ENCODE measurements at regions not wholly inside any gene's neighbourhood (a gene's known extent, or its start where the extent isn't known, plus 50 kb on each side); places are given as distances from the start of the nearest gene placed in this dataset.

- H3K4me1 ChIP-seq (ENCODE audit: insufficient read depth, low read length): no peaks in the 10 kb centered on the region
- no peak overlapping the region for H3K4me3 ChIP-seq (ENCODE audit: low read depth in 1 of 2, low read length in 2 of 2)
- H3K27ac ChIP-seq (ENCODE audit: low read depth, low read length): no peak overlapping the region
- H3K9ac ChIP-seq (ENCODE audit: low read length): no peak overlapping the region
- H3K36me3 ChIP-seq (ENCODE audit: insufficient read depth, low read length): no peaks in the 10 kb centered on the region
- no peaks in the 10 kb centered on the region for H3K27me3 ChIP-seq (ENCODE audit: control insufficient read depth in 1 of 2, insufficient read depth in 2 of 2, low read length in 2 of 2)
- H3K9me3 ChIP-seq (ENCODE audit: low read length): no peaks in the 10 kb centered on the region
Measured at GRCh38 chr11:81870815-81871214, 862.8 kb downstream of the FAM181B start.

GRCh38 chr11:81870066-81870412 is 863.6 kb downstream of the FAM181B start:
- no peak overlapping the region for H3K4me3 ChIP-seq (ENCODE audit: low read depth in 1 of 2, low read length in 2 of 2)
- H3K4me1 ChIP-seq (ENCODE audit: insufficient read depth, low read length): no peaks in the 10 kb centered on the region
- no peaks in the 10 kb centered on the region for H3K9me3 ChIP-seq (ENCODE audit: low read length)
- H3K27me3 ChIP-seq (ENCODE audit: control insufficient read depth in 1 of 2, insufficient read depth in 2 of 2, low read length in 2 of 2): no peaks in the 10 kb centered on the region
- H3K36me3 ChIP-seq (ENCODE audit: insufficient read depth, low read length): no peaks in the 10 kb centered on the region
- H3K9ac ChIP-seq (ENCODE audit: low read length): no peak overlapping the region
- H3K27ac ChIP-seq (ENCODE audit: low read depth, low read length): no peak overlapping the region

GRCh38 chr11:81869351-81870065 is 864.2 kb downstream of the FAM181B start:
- no peak overlapping the region for H3K27ac ChIP-seq (ENCODE audit: low read depth, low read length)

GRCh38 chr11:81866896-81867295 is 866.8 kb downstream of the FAM181B start:
- Histone ChIP-seq H3K36me3 (ENCODE audit: insufficient read depth, low read length) (no peaks in the 10 kb centered on the region), H3K27me3 (ENCODE audit: control insufficient read depth in 1 of 2, insufficient read depth in 2 of 2, low read length in 2 of 2) (no peaks in the 10 kb centered on the region), H3K9me3 (ENCODE audit: low read length) (no peaks in the 10 kb centered on the region), H3K4me1 (ENCODE audit: insufficient read depth, low read length) (no peaks in the 10 kb centered on the region), H3K27ac (ENCODE audit: low read depth, low read length) (no peak overlapping the region), H3K9ac (ENCODE audit: low read length) (no peak overlapping the region), H3K4me3 (ENCODE audit: low read depth in 1 of 2, low read length in 2 of 2) (no peak overlapping the region)

More at GRCh38 chr11:81869351-81870065, 864.2 kb downstream of the FAM181B start:
- H3K9ac ChIP-seq (ENCODE audit: low read length): no peak overlapping the region
- no peaks in the 10 kb centered on the region for H3K36me3 ChIP-seq (ENCODE audit: insufficient read depth, low read length)
- no peaks in the 10 kb centered on the region for H3K4me1 ChIP-seq (ENCODE audit: insufficient read depth, low read length)
- H3K27me3 ChIP-seq (ENCODE audit: control insufficient read depth in 1 of 2, insufficient read depth in 2 of 2, low read length in 2 of 2): no peaks in the 10 kb centered on the region
- H3K4me3 ChIP-seq (ENCODE audit: low read depth in 1 of 2, low read length in 2 of 2): no peak overlapping the region
- H3K9me3 ChIP-seq (ENCODE audit: low read length): no peaks in the 10 kb centered on the region

- no peaks in the 10 kb centered on the region for H3K9me3 ChIP-seq (ENCODE audit: low read length)
- no peaks in the 10 kb centered on the region for H3K27me3 ChIP-seq (ENCODE audit: control insufficient read depth in 1 of 2, insufficient read depth in 2 of 2, low read length in 2 of 2)
- H3K27ac ChIP-seq (ENCODE audit: low read depth, low read length): no peak overlapping the region
- no peaks in the 10 kb centered on the region for H3K36me3 ChIP-seq (ENCODE audit: insufficient read depth, low read length)
- H3K4me3 ChIP-seq (ENCODE audit: low read depth in 1 of 2, low read length in 2 of 2): no peak overlapping the region
- no peaks in the 10 kb centered on the region for H3K4me1 ChIP-seq (ENCODE audit: insufficient read depth, low read length)
- H3K9ac ChIP-seq (ENCODE audit: low read length): no peak overlapping the region
Measured at GRCh38 chr11:81857386-81857785, 876.3 kb downstream of the FAM181B start.

GRCh38 chr11:81853791-81854190 is 879.9 kb downstream of the FAM181B start:
- H3K9me3 ChIP-seq (ENCODE audit: low read length): no peaks in the 10 kb centered on the region
- no peak overlapping the region for H3K27ac ChIP-seq (ENCODE audit: low read depth, low read length)
- no peaks in the 10 kb centered on the region for H3K27me3 ChIP-seq (ENCODE audit: control insufficient read depth in 1 of 2, insufficient read depth in 2 of 2, low read length in 2 of 2)
- no peaks in the 10 kb centered on the region for H3K36me3 ChIP-seq (ENCODE audit: insufficient read depth, low read length)
- no peak overlapping the region for H3K4me3 ChIP-seq (ENCODE audit: low read depth in 1 of 2, low read length in 2 of 2)
- no peak overlapping the region for H3K9ac ChIP-seq (ENCODE audit: low read length)
- H3K4me1 ChIP-seq (ENCODE audit: insufficient read depth, low read length): no peaks in the 10 kb centered on the region

GRCh38 chr11:81852896-81853295 is 880.8 kb downstream of the FAM181B start:
- H3K4me3 ChIP-seq (ENCODE audit: low read depth in 1 of 2, low read length in 2 of 2): no peak overlapping the region
- no peaks in the 10 kb centered on the region for H3K36me3 ChIP-seq (ENCODE audit: insufficient read depth, low read length)
- no peaks in the 10 kb centered on the region for H3K9me3 ChIP-seq (ENCODE audit: low read length)
- H3K27ac ChIP-seq (ENCODE audit: low read depth, low read length): no peak overlapping the region
- no peaks in the 10 kb centered on the region for H3K27me3 ChIP-seq (ENCODE audit: control insufficient read depth in 1 of 2, insufficient read depth in 2 of 2, low read length in 2 of 2)
- no peaks in the 10 kb centered on the region for H3K4me1 ChIP-seq (ENCODE audit: insufficient read depth, low read length)
- no peak overlapping the region for H3K9ac ChIP-seq (ENCODE audit: low read length)

GRCh38 chr11:81840380-81840779 is 893.3 kb downstream of the FAM181B start:
- H3K4me1 ChIP-seq (ENCODE audit: insufficient read depth, low read length): no peaks in the 10 kb centered on the region
- H3K9ac ChIP-seq (ENCODE audit: low read length): no peak overlapping the region
- H3K27ac ChIP-seq (ENCODE audit: low read depth, low read length): no peak overlapping the region
- no peaks in the 10 kb centered on the region for H3K27me3 ChIP-seq (ENCODE audit: control insufficient read depth in 1 of 2, insufficient read depth in 2 of 2, low read length in 2 of 2)
- H3K36me3 ChIP-seq (ENCODE audit: insufficient read depth, low read length): no peaks in the 10 kb centered on the region
- no peaks in the 10 kb centered on the region for H3K9me3 ChIP-seq (ENCODE audit: low read length)
- H3K4me3 ChIP-seq (ENCODE audit: low read depth in 1 of 2, low read length in 2 of 2): no peak overlapping the region

- Histone ChIP-seq H3K9me3 (ENCODE audit: low read length) (no peaks in the 10 kb centered on the region), H3K36me3 (ENCODE audit: insufficient read depth, low read length) (no peaks in the 10 kb centered on the region), H3K4me1 (ENCODE audit: insufficient read depth, low read length) (no peaks in the 10 kb centered on the region), H3K27ac (ENCODE audit: low read depth, low read length) (no peak overlapping the region), H3K27me3 (ENCODE audit: control insufficient read depth in 1 of 2, insufficient read depth in 2 of 2, low read length in 2 of 2) (no peaks in the 10 kb centered on the region), H3K9ac (ENCODE audit: low read length) (no peak overlapping the region), H3K4me3 (ENCODE audit: low read depth in 1 of 2, low read length in 2 of 2) (no peak overlapping the region)
Measured at GRCh38 chr11:81839976-81840375, 893.7 kb downstream of the FAM181B start.

- Histone ChIP-seq H3K9ac (ENCODE audit: low read length) (no peak overlapping the region), H3K4me3 (ENCODE audit: low read depth in 1 of 2, low read length in 2 of 2) (no peak overlapping the region), H3K36me3 (ENCODE audit: insufficient read depth, low read length) (no peaks in the 10 kb centered on the region), H3K9me3 (ENCODE audit: low read length) (no peaks in the 10 kb centered on the region), H3K27ac (ENCODE audit: low read depth, low read length) (no peak overlapping the region), H3K4me1 (ENCODE audit: insufficient read depth, low read length) (no peaks in the 10 kb centered on the region), H3K27me3 (ENCODE audit: control insufficient read depth in 1 of 2, insufficient read depth in 2 of 2, low read length in 2 of 2) (no peaks in the 10 kb centered on the region)
Measured at GRCh38 chr11:81839016-81839415, 894.6 kb downstream of the FAM181B start.

GRCh38 chr11:81829976-81830375 is 903.7 kb downstream of the FAM181B start:
- H3K27ac ChIP-seq (ENCODE audit: low read depth, low read length): no peak overlapping the region

GRCh38 chr11:81825346-81825745 is 908.3 kb downstream of the FAM181B start:
- no peaks in the 10 kb centered on the region for H3K9me3 ChIP-seq (ENCODE audit: low read length)
- no peaks in the 10 kb centered on the region for H3K27me3 ChIP-seq (ENCODE audit: control insufficient read depth in 1 of 2, insufficient read depth in 2 of 2, low read length in 2 of 2)
- H3K4me1 ChIP-seq (ENCODE audit: insufficient read depth, low read length): no peaks in the 10 kb centered on the region
- H3K27ac ChIP-seq (ENCODE audit: low read depth, low read length): no peak overlapping the region
- no peak overlapping the region for H3K4me3 ChIP-seq (ENCODE audit: low read depth in 1 of 2, low read length in 2 of 2)
- H3K36me3 ChIP-seq (ENCODE audit: insufficient read depth, low read length): no peaks in the 10 kb centered on the region
- no peak overlapping the region for H3K9ac ChIP-seq (ENCODE audit: low read length)

More at GRCh38 chr11:81829976-81830375, 903.7 kb downstream of the FAM181B start:
- Histone ChIP-seq H3K4me3 (ENCODE audit: low read depth in 1 of 2, low read length in 2 of 2) (no peak overlapping the region), H3K9me3 (ENCODE audit: low read length) (no peaks in the 10 kb centered on the region), H3K27me3 (ENCODE audit: control insufficient read depth in 1 of 2, insufficient read depth in 2 of 2, low read length in 2 of 2) (no peaks in the 10 kb centered on the region), H3K4me1 (ENCODE audit: insufficient read depth, low read length) (no peaks in the 10 kb centered on the region), H3K9ac (ENCODE audit: low read length) (no peak overlapping the region), H3K36me3 (ENCODE audit: insufficient read depth, low read length) (no peaks in the 10 kb centered on the region)

Measured in muscle layer of colon (tissue), 2 donors.